HepG2 (cell line): ENCODE measurements at regions not wholly inside any gene's neighbourhood (a gene's known extent, or its start where the extent isn't known, plus 50 kb on each side); places are given as distances from the start of the nearest gene placed in this dataset.

Source experiments
- ATAC-seq: fragments of 200-7000 bp; cut with Tn5 transposase; 3 replicates; pipeline ENCODE4 v1.9.1; 2020; ENCODE audit warnings: mild to moderate bottlenecking, moderate library complexity
- BruUV-seq: library from RNA; stranded (reverse); fragments of 400-500 nt; replicated peaks from 2 replicates; lab custom pipeline; 2021; lab: Mats Ljungman, UMichigan
- CTCF ChIA-PET: fragments of 300-600 bp; formaldehyde crosslinking; extraction: SDS; loops from one replicate; lab custom pipeline; 2021; ENCODE audit warnings: low total read pairs, inconsistent platforms, low intra/inter-chr PET ratio; lab: Yijun Ruan, JAX
- POLR2A ChIA-PET: fragments of 350-600 bp; sonication (Branson Sonifier 250); formaldehyde crosslinking; loops from one replicate; lab custom pipeline; 2020; ENCODE audit warnings: antibody characterized with exemption, inconsistent platforms; lab: Yijun Ruan, JAX
- DNase-seq: peaks from one replicate; pipeline ENCODE4 v3.0.0-alpha.2; 2015; ENCODE audit warnings: low spot score
- FAIRE-seq: peaks from 3 replicates; lab custom pipeline; 2011; peaks lifted over from hg19 to GRCh38; lab: Jason Lieb, UNC
- H2AFZ ChIP-seq: one replicate; pipeline ENCODE4 v1.6.1; 2011; ENCODE audit warnings: low read length, inconsistent platforms
- H3K27ac ChIP-seq: fragments of 300-600 bp; 3 replicates; pipeline ENCODE4 v1.8.0; 2011; ENCODE audit warnings: mixed run types, mild to moderate bottlenecking, mixed read lengths, low read length, inconsistent platforms; ENCODE audit not compliant: insufficient read depth; ENCODE audit errors: extremely low read length
- H3K27me3 ChIP-seq, 2 experiments: fragments of 200-600 bp in 1 of 2; 2 replicates in 1 of 2; 3 replicates in 1 of 2; pipeline versions ENCODE4 v1.6.0 to v1.8.0; 2011; ENCODE audit warnings: low read length in 2 of 2, mild to moderate bottlenecking in 2 of 2, moderate library complexity in 2 of 2, inconsistent platforms in 1 of 2; ENCODE audit not compliant: insufficient read depth in 2 of 2, control insufficient read depth in 1 of 2
- H3K36me3 ChIP-seq, 2 experiments: fragments of 200-600 bp in 1 of 2; replicated peaks in 1 of 2; 2 replicates in 1 of 2; 3 replicates in 1 of 2; pipeline versions ENCODE4 v1.5.1 to v1.8.0; 2011; ENCODE audit warnings: low read length in 2 of 2, inconsistent platforms in 1 of 2; ENCODE audit not compliant: insufficient read depth in 2 of 2, control insufficient read depth in 1 of 2
- H3K4me1 ChIP-seq: 2 replicates; pipeline ENCODE4 v1.5.1; 2012; ENCODE audit warnings: low read length, inconsistent platforms; ENCODE audit not compliant: insufficient read depth
- H3K4me2 ChIP-seq: 2 replicates; pipeline ENCODE4 v1.6.0; 2011; ENCODE audit warnings: low read depth, low read length, inconsistent platforms
- H3K4me3 ChIP-seq, 3 experiments: fragments of 200-600 bp in 1 of 3; sonication (generic), shearing (Covaris generic) in 1 of 3; replicated peaks in 1 of 3; 2 replicates each; pipeline ENCODE4 v1.5.1; 2011 to 2016; ENCODE audit warnings: low read length in 3 of 3, inconsistent platforms in 2 of 3, low read depth in 2 of 3, mild to moderate bottlenecking in 2 of 3, control low read depth in 1 of 3, mixed read lengths in 1 of 3; ENCODE audit not compliant: insufficient read depth in 1 of 3
- H3K79me2 ChIP-seq: one replicate; pipeline ENCODE4 v1.6.1; 2011; ENCODE audit warnings: low read length, inconsistent platforms; ENCODE audit not compliant: insufficient read depth
- H3K9ac ChIP-seq: 2 replicates; pipeline ENCODE4 v1.6.0; 2011; ENCODE audit warnings: mild to moderate bottlenecking, low read depth, low read length, inconsistent platforms; ENCODE audit not compliant: insufficient read depth
- H3K9me3 ChIP-seq: 2 replicates; pipeline ENCODE4 v1.5.1; 2012; ENCODE audit warnings: mild to moderate bottlenecking, low read length
- H4K20me1 ChIP-seq: 2 replicates; pipeline ENCODE4 v1.6.0; 2011; ENCODE audit warnings: inconsistent platforms, mild to moderate bottlenecking, low read length, moderate library complexity; ENCODE audit not compliant: insufficient read depth
- FOXK1 ChIP-seq: sonication (generic); formaldehyde crosslinking; IDR thresholded peaks from 2 replicates; pipeline ENCODE4 v1.4.0; 2020; ENCODE audit warnings: low read depth, missing genetic modification reagents, borderline replicate concordance
- MAFK ChIP-seq, 2 experiments: IDR thresholded peaks in 1 of 2; conservative IDR thresholded peaks in 1 of 2; 2 replicates each; pipeline ENCODE4 v1.6.1; 2011; ENCODE audit warnings: improper control_type of control experiment in 2 of 2, low read length in 2 of 2
- MTERF4 ChIP-seq: sonication (generic); formaldehyde crosslinking; IDR thresholded peaks from 2 replicates; pipeline ENCODE4 v1.8.0; 2023; ENCODE audit warnings: mild to moderate bottlenecking, missing genetic modification reagents
- NFE2L2 ChIP-seq: fragments of 150-350 bp; IDR thresholded peaks from 2 replicates; pipeline ENCODE4 v1.6.1; 2014; ENCODE audit warnings: low read length
- NR3C1 ChIP-seq: sonication (generic); formaldehyde crosslinking; IDR thresholded peaks from 2 replicates; pipeline ENCODE4 v1.4.0; 2020; ENCODE audit warnings: missing genetic modification reagents
- PHF20 ChIP-seq: sonication (generic); formaldehyde crosslinking; IDR thresholded peaks from 2 replicates; pipeline ENCODE4 v1.5.0; 2020; ENCODE audit warnings: mild to moderate bottlenecking, missing genetic modification reagents
- SRSF1 ChIP-seq: fragments of 200-400 bp; formaldehyde crosslinking; optimal IDR thresholded peaks from 2 replicates; pipeline ENCODE3; 2017; ENCODE audit warnings: mild to moderate bottlenecking, low read depth, low read length, moderate library complexity
- ZKSCAN1 ChIP-seq: fragments of 150-350 bp; IDR thresholded peaks from 2 replicates; pipeline ENCODE4 v1.6.1; 2014; ENCODE audit warnings: low read length
- ZNF773 ChIP-seq: sonication (generic); formaldehyde crosslinking; IDR thresholded peaks from 2 replicates; pipeline ENCODE4 v1.4.0; 2020; ENCODE audit warnings: missing genetic modification reagents, borderline replicate concordance
- ZNF800 ChIP-seq: sonication (generic); formaldehyde crosslinking; IDR thresholded peaks from 2 replicates; pipeline ENCODE4 v1.4.0; 2020; ENCODE audit warnings: missing genetic modification reagents
- whole genome bisulfite sequencing: methylation state at CpG from one replicate; pipeline ENCODE4 v1.1.6; 2017; ENCODE audit warnings: low lambda C conversion rate; 5-methylcytosine and 5-hydroxymethylcytosine counted together
- in situ Hi-C: cut with HindIII; loops from 2 replicates; pipeline ENCODE4 v1.10.0; 2017; ENCODE audit warnings: low pct_unique_long_range_greater_than_20kb; ENCODE audit not compliant: extremely low pct_ligation_motif_present
- intact Hi-C: fragments of 100-400 bp; cut with micrococcal nuclease; formaldehyde crosslinking; loops from one replicate; pipeline ENCODE4 v1.10.0; 2022; ENCODE audit not compliant: unreplicated experiment

GRCh38 chr10:62613424-62613823, 191.1 kb upstream of the ADO start:
- FAIRE-seq, result no peak
- CTCF ChIA-PET, result no interaction called here
- no peak overlapping the region for H3K27ac ChIP-seq
- no peaks in the 10 kb centered on the region for H4K20me1 ChIP-seq
- no peak overlapping the region for H2AFZ ChIP-seq
- intact Hi-C loops (loop anchor here (5.0 kb wide), 1 partner anchor 544 kb away; no protein-coding TSS in a partner anchor), in situ Hi-C loops (loop anchor here (5.0 kb wide), 1 partner anchor 204 kb away; the partner anchor contains the start of gene EGR2)
- no peak overlapping the region for H3K4me2 ChIP-seq
- H3K36me3 ChIP-seq, result no peaks in the 10 kb centered on the region
- H3K4me3 ChIP-seq, result no peak overlapping the region
- no peaks in the 10 kb centered on the region for H3K79me2 ChIP-seq
- no TSS peak for BruUV-seq
- ATAC-seq, result no peak
- no peaks in the 10 kb centered on the region for H3K4me1 ChIP-seq
- TF ChIP-seq NR3C1 (CRISPR knock-in tag), result no peak
- no peak for TF ChIP-seq ZNF773 (CRISPR knock-in tag)
- TF ChIP-seq SRSF1, result no peak
- peak; percentile 48; the same call in 1 of the 2 replicates for TF ChIP-seq ZKSCAN1
- no peak for TF ChIP-seq FOXK1 (CRISPR knock-in tag)
- TF ChIP-seq PHF20 (CRISPR knock-in tag), result no peak
- no peak for TF ChIP-seq ZNF800 (CRISPR knock-in tag)
- peak; percentile 59; the same call in 1 of the 2 replicates for TF ChIP-seq NFE2L2
- TF ChIP-seq MAFK (conservative IDR thresholded peaks at IDR 0.05 in 1 of 2, IDR thresholded peaks at IDR 0.05 in 1 of 2; ENCODE audit: low read length in 2 of 2), result peak; percentile 17 to 34; a peak in 2 of 4 replicates
- no peak for TF ChIP-seq MTERF4 (CRISPR knock-in tag)
- no peak for DNase-seq
- WGBS, result 0% methylated on average over 4 of the region's 6 CpGs
- H3K9me3 ChIP-seq, result no peaks in the 10 kb centered on the region
- H3K27me3 ChIP-seq, result peaks cover 0 to 1% of the 10 kb centered on the region in 2 experiments; a peak in 1 of 5 replicates
- H3K9ac ChIP-seq, result no peak overlapping the region
- POLR2A ChIA-PET, result no interaction called here
